Osteoblast (primary cell): ENCODE measurements at regions not wholly inside any gene's neighbourhood (a gene's known extent, or its start where the extent isn't known, plus 50 kb on each side); places are given as distances from the start of the nearest gene placed in this dataset.

Experiments used
- DNase-seq: peaks from one replicate; pipeline ENCODE4 v3.0.0; 2011; ENCODE audit warnings: low spot score, mixed read lengths; ENCODE audit not compliant: insufficient read length; ENCODE audit errors: missing footprints
- H2AFZ ChIP-seq: 2 replicates; pipeline ENCODE4 v1.6.0; 2011; ENCODE audit warnings: mild to moderate bottlenecking, low read length
- H3K27ac ChIP-seq: 2 replicates; pipeline ENCODE4 v1.5.1; 2011; ENCODE audit warnings: mild to moderate bottlenecking, low read depth, low read length, moderate library complexity
- H3K27me3 ChIP-seq: 2 replicates; pipeline ENCODE4 v1.6.0; 2012; ENCODE audit warnings: mild to moderate bottlenecking, control low read depth, inconsistent platforms, low read length, moderate library complexity; ENCODE audit not compliant: insufficient read depth
- H3K36me3 ChIP-seq: 2 replicates; pipeline ENCODE4 v1.5.1; 2011; ENCODE audit warnings: mild to moderate bottlenecking, low read length, control low read depth, moderate library complexity; ENCODE audit not compliant: insufficient read depth
- H3K4me1 ChIP-seq: 2 replicates; pipeline ENCODE4 v1.5.1; 2011; ENCODE audit warnings: mild to moderate bottlenecking, low read length, control low read depth, moderate library complexity; ENCODE audit not compliant: insufficient read depth
- H3K4me2 ChIP-seq: 2 replicates; pipeline ENCODE4 v1.6.0; 2011; ENCODE audit warnings: mild to moderate bottlenecking, low read length; ENCODE audit not compliant: insufficient read depth
- H3K4me3 ChIP-seq: fragments of 200-600 bp; sonication (generic); 3 replicates; pipeline ENCODE4 v1.5.1; 2012; ENCODE audit warnings: mild to moderate bottlenecking, low read length, inconsistent platforms; ENCODE audit not compliant: insufficient read depth
- H3K79me2 ChIP-seq: 2 replicates; pipeline ENCODE4 v1.6.0; 2012; ENCODE audit warnings: mild to moderate bottlenecking, low read length, control low read depth, inconsistent platforms; ENCODE audit not compliant: insufficient read depth
- H3K9me3 ChIP-seq: 2 replicates; pipeline ENCODE4 v1.5.1; 2011; ENCODE audit warnings: low read depth, low read length, control low read depth
- H4K20me1 ChIP-seq: 2 replicates; pipeline ENCODE4 v1.6.0; 2012; ENCODE audit warnings: mild to moderate bottlenecking, low read length, control low read depth; ENCODE audit not compliant: insufficient read depth
- TF ChIP-seq, protein P1 (sequence below): IDR thresholded peaks from 2 replicates; pipeline ENCODE4 v1.5.1; 2011; ENCODE audit warnings: mild to moderate bottlenecking, low read depth, low read length, moderate library complexity; ENCODE audit errors: extremely low read depth

DNA sequence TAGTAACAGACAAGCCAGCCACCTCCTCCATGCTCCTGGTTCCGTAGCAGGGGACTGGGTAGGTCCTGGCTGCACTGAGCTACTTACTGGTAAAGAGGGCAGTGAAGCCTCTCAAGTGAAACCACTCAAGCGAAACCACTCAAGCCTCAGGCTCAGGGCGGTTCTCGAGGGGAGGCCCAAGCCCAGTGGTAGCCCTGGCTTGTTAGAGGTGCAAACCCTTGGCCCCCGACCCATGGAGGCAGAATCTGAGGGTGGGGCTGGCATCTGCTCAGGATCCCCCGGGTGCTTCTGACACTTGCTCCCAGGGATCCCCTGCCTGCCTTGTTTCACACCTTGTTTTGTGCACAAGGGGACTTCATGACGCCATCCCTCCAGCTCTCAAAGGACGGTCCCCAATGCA, 76.5 kb upstream of the OLFM1 start:
- peak; percentile 26 for DNase-seq
- H3K9me3 ChIP-seq, result no peaks in the 10 kb centered on the region
- H2AFZ ChIP-seq, result no peak overlapping the region
- H3K27ac ChIP-seq, result no peak overlapping the region
- no peaks in the 10 kb centered on the region for H4K20me1 ChIP-seq
- H3K4me1 ChIP-seq, result no peaks in the 10 kb centered on the region
- H3K79me2 ChIP-seq, result no peaks in the 10 kb centered on the region
- TF ChIP-seq, protein P1, sequence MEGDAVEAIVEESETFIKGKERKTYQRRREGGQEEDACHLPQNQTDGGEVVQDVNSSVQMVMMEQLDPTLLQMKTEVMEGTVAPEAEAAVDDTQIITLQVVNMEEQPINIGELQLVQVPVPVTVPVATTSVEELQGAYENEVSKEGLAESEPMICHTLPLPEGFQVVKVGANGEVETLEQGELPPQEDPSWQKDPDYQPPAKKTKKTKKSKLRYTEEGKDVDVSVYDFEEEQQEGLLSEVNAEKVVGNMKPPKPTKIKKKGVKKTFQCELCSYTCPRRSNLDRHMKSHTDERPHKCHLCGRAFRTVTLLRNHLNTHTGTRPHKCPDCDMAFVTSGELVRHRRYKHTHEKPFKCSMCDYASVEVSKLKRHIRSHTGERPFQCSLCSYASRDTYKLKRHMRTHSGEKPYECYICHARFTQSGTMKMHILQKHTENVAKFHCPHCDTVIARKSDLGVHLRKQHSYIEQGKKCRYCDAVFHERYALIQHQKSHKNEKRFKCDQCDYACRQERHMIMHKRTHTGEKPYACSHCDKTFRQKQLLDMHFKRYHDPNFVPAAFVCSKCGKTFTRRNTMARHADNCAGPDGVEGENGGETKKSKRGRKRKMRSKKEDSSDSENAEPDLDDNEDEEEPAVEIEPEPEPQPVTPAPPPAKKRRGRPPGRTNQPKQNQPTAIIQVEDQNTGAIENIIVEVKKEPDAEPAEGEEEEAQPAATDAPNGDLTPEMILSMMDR, result no peak
- no peaks in the 10 kb centered on the region for H3K36me3 ChIP-seq
- peaks cover 2% of the 10 kb centered on the region for H3K27me3 ChIP-seq
- H3K4me3 ChIP-seq, result no peak overlapping the region
- no peak overlapping the region for H3K4me2 ChIP-seq

DNA sequence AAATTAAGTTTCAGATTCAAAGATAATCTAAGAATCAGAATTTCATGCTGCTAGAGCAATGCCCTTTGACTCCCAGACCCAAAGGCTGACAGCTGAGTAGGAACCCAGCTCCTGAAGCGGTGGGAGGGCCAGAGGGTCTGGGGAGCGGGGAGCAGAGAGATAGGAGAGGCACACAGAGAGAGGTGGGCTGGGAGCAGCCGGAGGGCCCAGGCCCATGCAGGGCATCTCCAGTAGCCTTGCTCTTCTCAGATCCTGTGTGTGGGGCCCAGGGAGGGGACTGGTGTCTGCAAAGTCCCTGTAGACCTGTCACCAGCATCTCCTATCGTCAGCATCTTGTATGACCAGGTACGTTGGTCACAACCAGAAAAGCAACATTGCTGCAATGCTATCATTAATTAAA, 75.3 kb upstream of the OLFM1 start:
- no peaks in the 10 kb centered on the region for H4K20me1 ChIP-seq
- no peak overlapping the region for H2AFZ ChIP-seq
- no peak overlapping the region for H3K4me3 ChIP-seq
- H3K27me3 ChIP-seq, result peaks cover 2% of the 10 kb centered on the region
- no peaks in the 10 kb centered on the region for H3K9me3 ChIP-seq
- H3K4me2 ChIP-seq, result no peak overlapping the region
- H3K4me1 ChIP-seq, result no peaks in the 10 kb centered on the region
- no peaks in the 10 kb centered on the region for H3K79me2 ChIP-seq
- TF ChIP-seq, protein P1, result no peak
- DNase-seq, result peak; percentile 49
- H3K36me3 ChIP-seq, result no peaks in the 10 kb centered on the region
- no peak overlapping the region for H3K27ac ChIP-seq

DNA sequence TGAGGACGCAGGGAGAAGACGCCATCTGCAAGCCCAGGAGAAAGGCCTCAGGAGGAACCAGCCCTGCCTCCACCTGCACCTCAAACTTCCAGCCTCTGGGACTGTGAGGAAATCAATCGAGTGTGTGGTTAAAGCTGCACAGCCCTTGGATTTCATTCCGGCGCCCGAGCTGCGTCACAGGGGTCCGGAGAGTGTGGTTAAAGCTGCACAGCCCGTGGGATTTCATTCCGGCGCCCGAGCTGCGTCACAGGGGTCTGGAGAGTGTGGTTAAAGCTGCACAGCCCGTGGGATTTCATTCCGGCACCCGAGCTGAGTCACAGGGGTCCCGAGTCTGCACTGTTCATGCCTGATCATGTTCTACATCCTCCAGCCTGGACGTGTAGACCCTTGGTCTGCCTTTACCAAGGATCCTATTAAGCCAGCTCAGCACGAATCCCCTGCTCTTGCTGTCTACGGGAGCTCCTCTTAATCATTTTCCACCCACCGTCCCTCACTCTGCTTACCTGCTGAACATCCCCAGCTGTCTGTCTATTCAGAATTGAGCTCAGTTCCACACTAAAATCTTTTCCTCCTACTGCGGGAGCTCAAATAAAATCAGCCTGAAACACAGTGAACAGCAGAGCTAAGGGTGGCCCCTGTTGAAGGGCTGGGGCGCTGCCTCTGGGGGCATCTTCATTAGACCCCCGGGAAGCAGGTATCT, 73.0 kb upstream of the OLFM1 start:
- Histone ChIP-seq H3K4me1 (no peaks in the 10 kb centered on the region), H3K27me3 (peaks cover 2% of the 10 kb centered on the region), H3K4me2 (no peak overlapping the region), H3K36me3 (no peaks in the 10 kb centered on the region), H3K4me3 (no peak overlapping the region), H4K20me1 (no peaks in the 10 kb centered on the region), H3K79me2 (no peaks in the 10 kb centered on the region), H2AFZ (no peak overlapping the region), H3K27ac (no peak overlapping the region), H3K9me3 (no peaks in the 10 kb centered on the region)
- DNase-seq, result no peak
- TF ChIP-seq, protein P1, result no peak

DNA sequence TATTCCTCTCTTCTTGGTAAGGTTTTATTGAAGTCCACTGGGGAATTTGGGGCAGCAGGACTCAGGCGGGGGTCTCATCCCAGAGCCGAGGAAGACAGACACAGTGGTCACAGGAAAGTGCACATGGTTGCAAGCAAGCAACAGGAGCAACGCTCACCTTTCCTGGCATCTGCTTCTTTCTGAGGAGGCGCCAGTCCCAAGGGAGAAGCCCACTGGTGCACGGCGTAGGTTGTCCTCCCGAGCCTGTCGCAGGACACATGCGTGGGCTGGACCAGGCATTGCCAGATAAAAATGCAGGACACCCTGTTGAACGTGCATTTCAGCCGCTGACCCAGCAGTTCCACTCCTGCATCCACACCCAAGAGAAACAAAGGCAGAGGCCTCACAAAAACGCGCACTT, 72.4 kb upstream of the OLFM1 start:
- Histone ChIP-seq H3K36me3 (no peaks in the 10 kb centered on the region), H3K4me3 (no peak overlapping the region), H3K4me2 (no peak overlapping the region), H2AFZ (no peak overlapping the region), H3K4me1 (no peaks in the 10 kb centered on the region), H3K27me3 (peaks cover 2% of the 10 kb centered on the region), H4K20me1 (no peaks in the 10 kb centered on the region), H3K9me3 (no peaks in the 10 kb centered on the region), H3K79me2 (no peaks in the 10 kb centered on the region), H3K27ac (no peak overlapping the region)
- peak; percentile 39 for DNase-seq
- TF ChIP-seq, protein P1, result no peak
